Testis (tissue), 2 donors: ENCODE measurements at regions not wholly inside any gene's neighbourhood (a gene's known extent, or its start where the extent isn't known, plus 50 kb on each side); places are given as distances from the start of the nearest gene placed in this dataset.

ENCODE experiments used
- DNase-seq: peaks from one replicate; pipeline ENCODE4 v3.0.0-alpha.2; 2019
- H3K27ac ChIP-seq, 2 donors: fragments of 200-600 bp; sonication (generic); one replicate each; pipeline ENCODE4 v1.5.1; 2019
- H3K27me3 ChIP-seq: fragments of 200-600 bp; sonication (generic); one replicate; pipeline ENCODE4 v1.5.1; 2019
- H3K36me3 ChIP-seq: fragments of 200-600 bp; sonication (generic); one replicate; pipeline ENCODE4 v1.5.1; 2017; ENCODE audit warnings: low read depth; ENCODE audit errors: missing control alignments
- H3K4me1 ChIP-seq: fragments of 200-600 bp; sonication (generic); one replicate; pipeline ENCODE4 v1.5.1; 2019
- H3K4me3 ChIP-seq, 2 donors: fragments of 200-600 bp; sonication (generic); one replicate each; pipeline ENCODE4 v1.5.1; 2017 to 2019
- H3K9me3 ChIP-seq: fragments of 200-600 bp; sonication (generic); one replicate; pipeline ENCODE4 v1.5.1; 2017
- POLR2A ChIP-seq: fragments of 450-650 bp; IDR thresholded peaks from one replicate; pipeline ENCODE4 v1.6.1; 2017; ENCODE audit warnings: antibody characterized with exemption, mild to moderate bottlenecking, moderate library complexity
- WGBS, 2 donors: methylation state at CpG; one replicate each; pipeline ENCODE4 v1.1.5; 2018; 5-methylcytosine and 5-hydroxymethylcytosine counted together
- intact Hi-C: fragments of 100-400 bp; cut with DNase I; formaldehyde crosslinking; loops from one replicate; pipeline ENCODE4 v1.15.1; 2023; ENCODE audit warnings: low total_unique reads
- TF ChIP-seq, protein P1 (sequence below), 3 experiments: fragments of 450-650 bp in 2 of 3; fragments of 200-600 bp in 1 of 3; sonication (generic) in 1 of 3; IDR thresholded peaks; one replicate each; pipeline ENCODE4 v1.5.1; 2016 to 2019; ENCODE audit warnings: antibody characterized with exemption in 3 of 3, mild to moderate bottlenecking in 2 of 3, moderate library complexity in 1 of 3

DNA sequence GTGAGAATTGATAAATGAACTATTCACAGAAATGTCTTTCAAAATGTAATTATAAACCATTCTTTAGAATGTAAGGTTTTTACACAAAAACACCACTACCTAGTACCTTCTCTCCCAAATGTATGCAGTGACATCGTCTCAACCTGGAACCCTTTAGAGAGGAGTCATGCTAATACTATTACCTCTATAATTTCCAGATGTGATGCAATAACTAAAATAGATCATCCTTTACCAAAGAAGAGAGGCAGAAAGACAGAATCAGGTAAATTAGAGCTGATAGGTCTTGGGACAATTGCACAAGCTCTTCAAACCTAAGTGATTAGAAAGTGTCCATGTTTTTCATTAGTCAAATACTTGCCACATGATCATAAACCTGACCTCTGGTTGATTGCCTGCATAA, 96.7 kb downstream of the HDGFL1 start:
- TF ChIP-seq POLR2A: no peak
- TF ChIP-seq, protein P1, sequence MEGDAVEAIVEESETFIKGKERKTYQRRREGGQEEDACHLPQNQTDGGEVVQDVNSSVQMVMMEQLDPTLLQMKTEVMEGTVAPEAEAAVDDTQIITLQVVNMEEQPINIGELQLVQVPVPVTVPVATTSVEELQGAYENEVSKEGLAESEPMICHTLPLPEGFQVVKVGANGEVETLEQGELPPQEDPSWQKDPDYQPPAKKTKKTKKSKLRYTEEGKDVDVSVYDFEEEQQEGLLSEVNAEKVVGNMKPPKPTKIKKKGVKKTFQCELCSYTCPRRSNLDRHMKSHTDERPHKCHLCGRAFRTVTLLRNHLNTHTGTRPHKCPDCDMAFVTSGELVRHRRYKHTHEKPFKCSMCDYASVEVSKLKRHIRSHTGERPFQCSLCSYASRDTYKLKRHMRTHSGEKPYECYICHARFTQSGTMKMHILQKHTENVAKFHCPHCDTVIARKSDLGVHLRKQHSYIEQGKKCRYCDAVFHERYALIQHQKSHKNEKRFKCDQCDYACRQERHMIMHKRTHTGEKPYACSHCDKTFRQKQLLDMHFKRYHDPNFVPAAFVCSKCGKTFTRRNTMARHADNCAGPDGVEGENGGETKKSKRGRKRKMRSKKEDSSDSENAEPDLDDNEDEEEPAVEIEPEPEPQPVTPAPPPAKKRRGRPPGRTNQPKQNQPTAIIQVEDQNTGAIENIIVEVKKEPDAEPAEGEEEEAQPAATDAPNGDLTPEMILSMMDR (IDR thresholded peaks at IDR 0.05): no peak
- peaks cover 3% of the 10 kb centered on the region for H3K4me1 ChIP-seq
- intact Hi-C loops: no loop called here
- 96 to 100% methylated on average over 1 of the region's 1 CpG for WGBS, 2 donors
- H3K36me3 ChIP-seq: no peaks in the 10 kb centered on the region
- H3K9me3 ChIP-seq: no peaks in the 10 kb centered on the region
- no peaks in the 10 kb centered on the region for H3K27me3 ChIP-seq
- no peak for DNase-seq
- no peak overlapping the region for H3K4me3 ChIP-seq
- H3K27ac ChIP-seq: no peak overlapping the region

DNA sequence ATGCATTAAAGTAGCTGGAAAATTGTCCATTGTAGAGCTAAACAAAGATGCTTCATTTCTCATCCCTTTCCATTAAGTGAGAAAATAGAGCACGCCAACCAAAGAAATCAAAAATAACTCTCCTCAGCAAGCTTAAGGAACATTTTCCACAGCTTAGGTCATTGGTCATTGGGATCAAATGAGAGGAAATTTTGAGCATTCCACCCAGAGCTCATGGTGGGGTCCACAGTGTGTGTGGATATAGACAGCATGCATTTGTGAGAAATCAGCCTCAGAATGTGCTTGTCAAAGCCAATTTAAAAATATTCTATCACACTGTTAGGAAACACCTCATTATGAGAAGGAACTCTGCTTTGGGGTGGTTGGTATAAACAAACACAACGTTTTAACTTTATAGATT, 97.2 kb downstream of the HDGFL1 start:
- no peak for DNase-seq
- 70 to 83% methylated on average over 2 of the region's 2 CpGs for WGBS, 2 donors
- Histone ChIP-seq H3K27ac (no peak overlapping the region), H3K4me1 (peaks cover 3% of the 10 kb centered on the region), H3K27me3 (no peaks in the 10 kb centered on the region), H3K9me3 (no peaks in the 10 kb centered on the region), H3K4me3 (no peak overlapping the region), H3K36me3 (no peaks in the 10 kb centered on the region)
- intact Hi-C loops: no loop called here
- no peak for TF ChIP-seq POLR2A
- TF ChIP-seq, protein P1 (IDR thresholded peaks at IDR 0.05): no peak

DNA sequence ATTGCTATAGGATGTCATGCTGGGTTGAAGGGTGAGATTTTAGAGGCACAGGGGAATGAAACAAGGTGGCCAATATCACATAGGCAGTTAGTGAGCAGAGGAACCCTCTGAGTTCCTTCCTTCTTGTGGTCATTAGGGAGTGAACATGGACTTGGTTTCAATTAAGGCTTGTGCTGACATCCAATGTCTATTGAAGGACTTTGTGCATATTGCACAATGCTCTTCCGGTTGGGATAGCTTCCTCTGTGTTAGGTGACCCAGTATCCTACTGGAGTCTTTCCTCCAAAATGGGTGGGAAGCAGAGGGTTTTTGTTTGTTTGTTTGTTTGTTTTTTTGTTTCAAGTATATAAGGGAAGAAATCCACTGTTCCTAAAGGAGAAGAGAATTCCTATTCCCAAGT, 98.5 kb downstream of the HDGFL1 start:
- 75 to 76% methylated on average over 1 of the region's 1 CpG for WGBS, 2 donors
- no peak overlapping the region for H3K4me3 ChIP-seq
- H3K36me3 ChIP-seq: no peaks in the 10 kb centered on the region
- no peaks in the 10 kb centered on the region for H3K27me3 ChIP-seq
- no peak overlapping the region for H3K27ac ChIP-seq
- DNase-seq: no peak
- intact Hi-C loops: no loop called here
- peaks cover 3% of the 10 kb centered on the region for H3K4me1 ChIP-seq
- no peaks in the 10 kb centered on the region for H3K9me3 ChIP-seq
- TF ChIP-seq POLR2A: no peak
- TF ChIP-seq, protein P1 (IDR thresholded peaks at IDR 0.05): no peak

DNA sequence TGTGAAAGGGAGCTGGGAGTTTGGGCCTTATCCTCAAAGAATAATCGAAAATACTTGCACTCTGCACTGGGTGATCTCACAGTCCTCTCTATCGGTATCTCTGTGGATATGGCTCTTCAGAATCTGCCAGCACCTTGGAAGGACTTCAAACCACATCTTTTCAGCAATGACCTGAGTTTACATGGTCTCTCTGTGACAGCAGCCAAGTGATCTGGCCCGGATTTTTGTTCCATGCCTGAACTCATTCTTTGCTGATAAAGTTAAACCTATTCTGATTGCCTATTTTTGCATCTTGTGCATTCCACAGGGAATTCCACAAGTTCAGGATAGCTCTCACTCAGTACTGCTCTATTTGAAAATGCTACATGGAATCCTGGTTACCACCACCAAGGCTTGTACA, 98.9 kb downstream of the HDGFL1 start:
- TF ChIP-seq, protein P1 (IDR thresholded peaks at IDR 0.05): no peak
- no peak for TF ChIP-seq POLR2A
- Histone ChIP-seq H3K36me3 (no peaks in the 10 kb centered on the region), H3K9me3 (no peaks in the 10 kb centered on the region), H3K27ac (no peak overlapping the region), H3K27me3 (no peaks in the 10 kb centered on the region), H3K4me1 (peaks cover 3% of the 10 kb centered on the region), H3K4me3 (no peak overlapping the region)
- WGBS, 2 donors: 35 to 54% methylated on average over 3 of the region's 3 CpGs
- intact Hi-C loops: no loop called here
- DNase-seq: no peak

DNA sequence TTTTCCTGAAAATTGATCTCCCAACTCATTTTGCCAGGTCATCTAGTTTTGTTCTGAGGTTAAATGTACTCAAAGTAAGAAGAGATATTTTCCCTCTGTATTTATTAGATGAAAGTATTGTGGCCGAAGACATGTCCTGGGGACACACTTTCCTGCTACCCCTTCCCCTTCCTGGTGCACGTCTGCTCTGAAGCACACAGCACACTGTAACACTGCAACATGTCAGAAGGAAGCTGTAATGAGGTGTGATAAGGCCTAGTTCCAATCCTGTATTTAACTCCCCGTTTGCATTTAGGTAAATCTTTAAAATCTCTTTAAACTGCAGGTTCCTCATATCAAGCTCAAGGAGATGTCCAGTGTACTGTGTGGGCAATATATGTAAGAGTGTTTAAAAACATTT, 99.4 kb downstream of the HDGFL1 start:
- Histone ChIP-seq H3K36me3 (no peaks in the 10 kb centered on the region), H3K4me3 (no peak overlapping the region), H3K4me1 (peaks cover 3% of the 10 kb centered on the region), H3K27me3 (no peaks in the 10 kb centered on the region), H3K9me3 (no peaks in the 10 kb centered on the region), H3K27ac (no peak overlapping the region)
- TF ChIP-seq, protein P1 (IDR thresholded peaks at IDR 0.05): no peak
- no peak for TF ChIP-seq POLR2A
- no peak for DNase-seq
- intact Hi-C loops: no loop called here
- 73 to 82% methylated on average over 3 of the region's 3 CpGs for WGBS, 2 donors
